Chondrocyte (in vitro differentiated cells): ENCODE measurements at regions not wholly inside any gene's neighbourhood (a gene's known extent, or its start where the extent isn't known, plus 50 kb on each side); places are given as distances from the start of the nearest gene placed in this dataset.
A peak's percentile ranks its signal among the peaks of the same experiment; 100 is the strongest.

Experiments
- DNase-seq: peaks from one replicate; pipeline ENCODE4 v3.0.0; 2021; ENCODE audit warnings: mixed read lengths, low spot score
- H3K27ac Mint-ChIP-seq: one replicate; pipeline ENCODE4 v1.8.0; 2021; ENCODE audit warnings: mild to moderate bottlenecking, moderate library complexity, mixed read lengths; ENCODE audit not compliant: unreplicated experiment
- H3K27me3 Mint-ChIP-seq: 2 replicates; pipeline ENCODE4 v1.8.0; 2021; ENCODE audit warnings: low read depth, mixed read lengths
- H3K36me3 Mint-ChIP-seq: 2 replicates; pipeline ENCODE4 v1.8.0; 2021; ENCODE audit warnings: low read depth, mixed read lengths
- H3K4me1 Mint-ChIP-seq: 2 replicates; pipeline ENCODE4 v1.8.0; 2021; ENCODE audit warnings: low read depth, mild to moderate bottlenecking, mixed read lengths
- H3K4me3 Mint-ChIP-seq: one replicate; pipeline ENCODE4 v1.8.0; 2021; ENCODE audit warnings: mild to moderate bottlenecking, moderate library complexity, mixed read lengths; ENCODE audit not compliant: unreplicated experiment
- H3K9me3 Mint-ChIP-seq: 2 replicates; pipeline ENCODE4 v1.8.0; 2021; ENCODE audit warnings: low read depth, mixed read lengths
- TF ChIP-seq, protein P1 (sequence below): fragments of 200-600 bp; sonication (generic); IDR thresholded peaks from 2 replicates; pipeline ENCODE4 v1.5.0; 2021; ENCODE audit warnings: antibody characterized with exemption, mild to moderate bottlenecking, moderate library complexity

DNA sequence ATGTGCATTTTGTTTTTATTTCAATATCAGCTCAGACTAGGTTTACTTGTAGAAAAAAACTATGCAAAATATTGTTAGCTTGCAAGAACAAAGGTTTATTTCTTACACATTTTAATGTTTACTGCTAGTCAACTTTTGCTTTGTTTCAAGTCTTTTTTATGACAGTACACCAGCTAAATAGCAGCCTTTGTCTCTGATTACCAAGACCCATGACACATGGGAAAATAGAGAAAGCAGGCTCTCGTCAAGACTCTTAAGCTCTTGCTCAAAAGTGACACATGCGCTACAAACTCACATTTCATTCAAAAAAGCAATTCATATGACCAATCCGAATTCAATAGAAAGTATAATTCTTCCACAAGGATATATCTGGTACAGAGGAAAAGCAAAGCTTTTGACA is 642.3 kb upstream of the SLITRK1 start:
- Mint-ChIP-seq H3K36me3 (peaks cover 2% of the 10 kb centered on the region), H3K9me3 (no peaks in the 10 kb centered on the region), H3K4me3 (no peak overlapping the region), H3K27me3 (peaks cover 4% of the 10 kb centered on the region), H3K27ac (no peak overlapping the region), H3K4me1 (no peaks in the 10 kb centered on the region)
- TF ChIP-seq, protein P1, sequence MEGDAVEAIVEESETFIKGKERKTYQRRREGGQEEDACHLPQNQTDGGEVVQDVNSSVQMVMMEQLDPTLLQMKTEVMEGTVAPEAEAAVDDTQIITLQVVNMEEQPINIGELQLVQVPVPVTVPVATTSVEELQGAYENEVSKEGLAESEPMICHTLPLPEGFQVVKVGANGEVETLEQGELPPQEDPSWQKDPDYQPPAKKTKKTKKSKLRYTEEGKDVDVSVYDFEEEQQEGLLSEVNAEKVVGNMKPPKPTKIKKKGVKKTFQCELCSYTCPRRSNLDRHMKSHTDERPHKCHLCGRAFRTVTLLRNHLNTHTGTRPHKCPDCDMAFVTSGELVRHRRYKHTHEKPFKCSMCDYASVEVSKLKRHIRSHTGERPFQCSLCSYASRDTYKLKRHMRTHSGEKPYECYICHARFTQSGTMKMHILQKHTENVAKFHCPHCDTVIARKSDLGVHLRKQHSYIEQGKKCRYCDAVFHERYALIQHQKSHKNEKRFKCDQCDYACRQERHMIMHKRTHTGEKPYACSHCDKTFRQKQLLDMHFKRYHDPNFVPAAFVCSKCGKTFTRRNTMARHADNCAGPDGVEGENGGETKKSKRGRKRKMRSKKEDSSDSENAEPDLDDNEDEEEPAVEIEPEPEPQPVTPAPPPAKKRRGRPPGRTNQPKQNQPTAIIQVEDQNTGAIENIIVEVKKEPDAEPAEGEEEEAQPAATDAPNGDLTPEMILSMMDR, result no peak
- no peak for DNase-seq

DNA sequence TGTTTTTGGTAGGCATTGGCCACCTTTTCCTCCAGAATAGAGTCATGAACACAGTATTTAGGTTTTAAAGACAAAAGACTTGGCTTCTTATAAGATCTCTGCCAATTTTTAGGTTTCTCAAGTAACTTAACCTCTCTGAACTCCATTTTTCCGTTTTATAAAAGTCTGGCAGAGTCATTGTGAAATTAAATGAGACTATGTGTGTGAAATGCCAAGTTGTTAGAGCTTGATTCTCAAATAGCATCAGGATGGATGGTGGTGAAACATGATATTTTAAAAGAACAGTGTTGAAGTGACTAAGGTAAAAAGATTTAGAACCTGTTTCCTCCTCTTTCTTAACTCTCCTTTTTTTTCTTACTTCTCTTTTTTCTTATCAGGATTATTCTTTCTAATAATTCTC is 617.7 kb upstream of the SLITRK1 start:
- H3K27me3 Mint-ChIP-seq, result no peaks in the 10 kb centered on the region
- H3K4me3 Mint-ChIP-seq, result no peak overlapping the region
- no peaks in the 10 kb centered on the region for H3K36me3 Mint-ChIP-seq
- H3K27ac Mint-ChIP-seq, result no peak overlapping the region
- DNase-seq, result no peak
- TF ChIP-seq, protein P1, result no peak
- H3K4me1 Mint-ChIP-seq, result peaks cover 4% of the 10 kb centered on the region
- peaks cover 5% of the 10 kb centered on the region for H3K9me3 Mint-ChIP-seq

DNA sequence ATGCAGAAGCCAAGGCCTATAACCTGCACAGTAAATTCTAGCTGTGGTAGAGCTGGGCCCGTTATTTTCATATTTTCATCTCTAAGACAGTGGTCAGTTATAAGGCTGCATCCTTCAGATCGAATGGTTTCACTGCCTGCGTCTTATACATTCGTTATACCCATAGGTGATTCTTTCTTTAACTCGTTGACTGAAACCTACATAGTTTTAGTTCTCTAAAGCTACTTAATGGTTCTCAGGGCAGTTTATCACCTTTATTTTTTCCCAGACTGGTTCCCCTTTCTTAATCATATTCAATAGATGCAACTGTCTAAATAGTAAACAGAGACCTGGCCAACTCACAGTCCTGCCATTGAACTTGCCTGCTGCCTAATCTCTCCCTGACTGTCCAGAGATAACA is 615.3 kb upstream of the SLITRK1 start:
- Mint-ChIP-seq H3K36me3 (no peaks in the 10 kb centered on the region), H3K4me1 (peaks cover 4% of the 10 kb centered on the region), H3K4me3 (no peak overlapping the region), H3K9me3 (peaks cover 5% of the 10 kb centered on the region), H3K27ac (no peak overlapping the region), H3K27me3 (no peaks in the 10 kb centered on the region)
- TF ChIP-seq, protein P1, result no peak
- DNase-seq, result no peak

DNA sequence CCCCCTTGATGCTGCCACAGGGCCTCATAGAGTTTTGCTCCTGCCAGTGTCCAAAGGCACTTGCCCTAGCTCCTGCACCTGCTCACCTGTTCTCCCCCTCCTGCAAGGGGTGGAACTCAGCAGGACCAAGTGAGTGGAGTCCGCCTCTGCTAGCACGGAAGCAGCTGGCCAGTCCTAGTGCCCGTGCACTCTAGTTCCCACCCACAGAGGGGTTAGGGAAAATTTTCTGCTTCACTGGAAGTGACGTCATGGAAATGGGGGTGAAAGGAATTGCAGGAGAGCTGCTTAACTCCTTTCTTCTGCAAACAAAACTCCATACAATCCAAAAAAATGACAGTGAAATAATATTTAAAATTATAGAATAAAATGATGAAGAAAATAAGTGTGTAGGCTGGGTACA is 609.7 kb upstream of the SLITRK1 start:
- Mint-ChIP-seq H3K4me1 (no peaks in the 10 kb centered on the region), H3K9me3 (no peaks in the 10 kb centered on the region), H3K4me3 (no peak overlapping the region), H3K36me3 (no peaks in the 10 kb centered on the region), H3K27me3 (no peaks in the 10 kb centered on the region), H3K27ac (no peak overlapping the region)
- DNase-seq, result peak; percentile 44
- TF ChIP-seq, protein P1, result no peak

DNA sequence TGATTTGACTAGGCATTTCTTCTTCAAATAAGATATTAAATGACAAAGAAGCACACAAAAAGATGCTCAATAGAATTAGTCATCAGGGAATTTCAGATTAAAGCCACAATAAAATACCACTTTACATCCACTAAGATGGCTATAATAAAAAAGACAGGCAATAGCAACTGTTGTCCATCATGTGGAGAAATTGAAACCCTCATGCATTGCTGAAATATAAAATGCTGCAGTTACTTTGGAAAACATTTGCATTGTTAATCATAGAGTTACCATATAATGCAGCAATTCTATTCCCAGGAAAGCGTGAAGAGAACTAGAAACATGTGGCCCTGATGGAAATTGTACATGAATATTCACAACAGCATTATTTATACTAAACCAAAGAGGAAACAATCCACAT is 605.5 kb upstream of the SLITRK1 start:
- H3K36me3 Mint-ChIP-seq, result no peaks in the 10 kb centered on the region
- no peak for DNase-seq
- peaks cover 2% of the 10 kb centered on the region for H3K27me3 Mint-ChIP-seq
- H3K4me3 Mint-ChIP-seq, result no peak overlapping the region
- TF ChIP-seq, protein P1, result no peak
- H3K4me1 Mint-ChIP-seq, result no peaks in the 10 kb centered on the region
- H3K27ac Mint-ChIP-seq, result no peak overlapping the region
- H3K9me3 Mint-ChIP-seq, result peaks cover 2% of the 10 kb centered on the region
